ENCODE measurements at regions not wholly inside any gene's neighbourhood (a gene's known extent, or its start where the extent isn't known, plus 50 kb on each side); places are given as distances from the start of the nearest gene placed in this dataset.

DNA sequence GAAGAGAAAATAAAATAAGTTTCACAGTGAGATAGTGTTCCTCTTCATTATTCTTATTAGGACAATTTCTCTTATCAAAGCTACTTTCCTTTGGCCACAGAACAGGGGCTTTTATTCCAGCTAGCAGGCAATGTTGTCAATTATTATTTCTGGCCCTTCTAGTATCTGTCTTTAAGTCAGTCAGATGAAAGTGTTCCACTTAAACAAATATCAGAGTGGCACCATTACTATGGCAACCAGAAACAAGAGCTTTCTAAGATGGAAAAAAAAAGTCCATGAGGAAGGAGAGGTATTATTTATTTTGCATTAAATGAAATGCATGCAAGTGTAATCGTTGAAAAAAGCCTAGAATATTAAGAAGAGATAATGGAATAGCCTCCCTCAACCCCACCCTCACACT is 426.4 kb downstream of the TUSC7 start:
- Histone ChIP-seq H3K9ac (ENCODE audit: low read length) (no peak overlapping the region), H4K20me1 (ENCODE audit: insufficient read depth, low read length) (no peaks in the 10 kb centered on the region), H3K4me1 (ENCODE audit: low read length) (no peaks in the 10 kb centered on the region), H3K27ac (ENCODE audit: low read length) (no peak overlapping the region), H3K9me3 (ENCODE audit: insufficient read depth, low read length) (no peaks in the 10 kb centered on the region), H3K4me3 (ENCODE audit: low read length) (no peak overlapping the region), H3K4me2 (ENCODE audit: low read length) (no peak overlapping the region), H2AFZ (ENCODE audit: low read depth, low read length) (no peak overlapping the region), H3K79me2 (ENCODE audit: low read length) (no peaks in the 10 kb centered on the region), H3K36me3 (replicated peaks; ENCODE audit: low read depth, low read length) (no peaks in the 10 kb centered on the region), H3K27me3 (ENCODE audit: low read depth, low read length) (no peaks in the 10 kb centered on the region)
- TF ChIP-seq EZH2phosphoT487 (IDR thresholded peaks at IDR 0.05; ENCODE audit: low read depth), result no peak
- TF ChIP-seq, protein P1, sequence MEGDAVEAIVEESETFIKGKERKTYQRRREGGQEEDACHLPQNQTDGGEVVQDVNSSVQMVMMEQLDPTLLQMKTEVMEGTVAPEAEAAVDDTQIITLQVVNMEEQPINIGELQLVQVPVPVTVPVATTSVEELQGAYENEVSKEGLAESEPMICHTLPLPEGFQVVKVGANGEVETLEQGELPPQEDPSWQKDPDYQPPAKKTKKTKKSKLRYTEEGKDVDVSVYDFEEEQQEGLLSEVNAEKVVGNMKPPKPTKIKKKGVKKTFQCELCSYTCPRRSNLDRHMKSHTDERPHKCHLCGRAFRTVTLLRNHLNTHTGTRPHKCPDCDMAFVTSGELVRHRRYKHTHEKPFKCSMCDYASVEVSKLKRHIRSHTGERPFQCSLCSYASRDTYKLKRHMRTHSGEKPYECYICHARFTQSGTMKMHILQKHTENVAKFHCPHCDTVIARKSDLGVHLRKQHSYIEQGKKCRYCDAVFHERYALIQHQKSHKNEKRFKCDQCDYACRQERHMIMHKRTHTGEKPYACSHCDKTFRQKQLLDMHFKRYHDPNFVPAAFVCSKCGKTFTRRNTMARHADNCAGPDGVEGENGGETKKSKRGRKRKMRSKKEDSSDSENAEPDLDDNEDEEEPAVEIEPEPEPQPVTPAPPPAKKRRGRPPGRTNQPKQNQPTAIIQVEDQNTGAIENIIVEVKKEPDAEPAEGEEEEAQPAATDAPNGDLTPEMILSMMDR (IDR thresholded peaks at IDR 0.05; ENCODE audit: low read depth, low read length), result no peak

- H2AFZ ChIP-seq (ENCODE audit: low read depth, low read length), result no peak overlapping the region
- no peak for TF ChIP-seq EZH2phosphoT487 (IDR thresholded peaks at IDR 0.05; ENCODE audit: low read depth)
- TF ChIP-seq, protein P1 (IDR thresholded peaks at IDR 0.05; ENCODE audit: low read depth, low read length), result no peak
Measured at GRCh38 chr3:117137065-117137464, 427.5 kb downstream of the TUSC7 start.

GRCh38 chr3:117139681-117140080 is 430.1 kb downstream of the TUSC7 start:
- Histone ChIP-seq H3K27me3 (ENCODE audit: low read depth, low read length) (no peaks in the 10 kb centered on the region), H3K9ac (ENCODE audit: low read length) (no peak overlapping the region), H3K36me3 (replicated peaks; ENCODE audit: low read depth, low read length) (no peaks in the 10 kb centered on the region), H3K4me1 (ENCODE audit: low read length) (no peaks in the 10 kb centered on the region), H3K9me3 (ENCODE audit: insufficient read depth, low read length) (no peaks in the 10 kb centered on the region), H3K4me3 (ENCODE audit: low read length) (no peak overlapping the region), H3K27ac (ENCODE audit: low read length) (no peak overlapping the region), H3K4me2 (ENCODE audit: low read length) (no peak overlapping the region), H2AFZ (ENCODE audit: low read depth, low read length) (no peak overlapping the region), H3K79me2 (ENCODE audit: low read length) (no peaks in the 10 kb centered on the region), H4K20me1 (ENCODE audit: insufficient read depth, low read length) (no peaks in the 10 kb centered on the region)
- TF ChIP-seq, protein P1 (IDR thresholded peaks at IDR 0.05; ENCODE audit: low read depth, low read length), result no peak
- TF ChIP-seq EZH2phosphoT487 (IDR thresholded peaks at IDR 0.05; ENCODE audit: low read depth), result no peak

More at GRCh38 chr3:117137065-117137464, 427.5 kb downstream of the TUSC7 start:
- Histone ChIP-seq H3K27ac (ENCODE audit: low read length) (no peak overlapping the region), H3K4me3 (ENCODE audit: low read length) (no peak overlapping the region), H3K79me2 (ENCODE audit: low read length) (no peaks in the 10 kb centered on the region), H3K9ac (ENCODE audit: low read length) (no peak overlapping the region), H3K4me1 (ENCODE audit: low read length) (no peaks in the 10 kb centered on the region), H3K27me3 (ENCODE audit: low read depth, low read length) (no peaks in the 10 kb centered on the region), H3K9me3 (ENCODE audit: insufficient read depth, low read length) (no peaks in the 10 kb centered on the region), H4K20me1 (ENCODE audit: insufficient read depth, low read length) (no peaks in the 10 kb centered on the region), H3K36me3 (replicated peaks; ENCODE audit: low read depth, low read length) (no peaks in the 10 kb centered on the region), H3K4me2 (ENCODE audit: low read length) (no peak overlapping the region)

- Histone ChIP-seq H3K27ac (ENCODE audit: low read length) (no peak overlapping the region), H3K4me2 (ENCODE audit: low read length) (no peak overlapping the region), H3K27me3 (ENCODE audit: low read depth, low read length) (no peaks in the 10 kb centered on the region), H2AFZ (ENCODE audit: low read depth, low read length) (no peak overlapping the region), H3K36me3 (replicated peaks; ENCODE audit: low read depth, low read length) (no peaks in the 10 kb centered on the region), H3K4me3 (ENCODE audit: low read length) (no peak overlapping the region), H3K9me3 (ENCODE audit: insufficient read depth, low read length) (no peaks in the 10 kb centered on the region), H3K9ac (ENCODE audit: low read length) (no peak overlapping the region), H3K4me1 (ENCODE audit: low read length) (no peaks in the 10 kb centered on the region), H3K79me2 (ENCODE audit: low read length) (no peaks in the 10 kb centered on the region), H4K20me1 (ENCODE audit: insufficient read depth, low read length) (no peaks in the 10 kb centered on the region)
- TF ChIP-seq, protein P1 (IDR thresholded peaks at IDR 0.05; ENCODE audit: low read depth, low read length), result no peak
- no peak for TF ChIP-seq EZH2phosphoT487 (IDR thresholded peaks at IDR 0.05; ENCODE audit: low read depth)
Measured at GRCh38 chr3:117141812-117142211, 432.2 kb downstream of the TUSC7 start.

All from OCI-LY3 (cell line).